HG02973 (cell line): ENCODE measurements at regions not wholly inside any gene's neighbourhood (a gene's known extent, or its start where the extent isn't known, plus 50 kb on each side); places are given as distances from the start of the nearest gene placed in this dataset.

Experiments used
- ATAC-seq: cut with Tn5 transposase; IDR thresholded peaks from one replicate; pipeline ENCODE4 v1.9.1; 2021; ENCODE audit warnings: moderate library complexity; ENCODE audit not compliant: unreplicated experiment

- no peak for ATAC-seq
Measured at GRCh38 chr3:73680391-73681095, 55.8 kb upstream of the PDZRN3 start.

- ATAC-seq: no peak
Measured at GRCh38 chr3:73677336-73678024, 52.7 kb upstream of the PDZRN3 start.
